ENCODE measurements at regions not wholly inside any gene's neighbourhood (a gene's known extent, or its start where the extent isn't known, plus 50 kb on each side); places are given as distances from the start of the nearest gene placed in this dataset.

DNA sequence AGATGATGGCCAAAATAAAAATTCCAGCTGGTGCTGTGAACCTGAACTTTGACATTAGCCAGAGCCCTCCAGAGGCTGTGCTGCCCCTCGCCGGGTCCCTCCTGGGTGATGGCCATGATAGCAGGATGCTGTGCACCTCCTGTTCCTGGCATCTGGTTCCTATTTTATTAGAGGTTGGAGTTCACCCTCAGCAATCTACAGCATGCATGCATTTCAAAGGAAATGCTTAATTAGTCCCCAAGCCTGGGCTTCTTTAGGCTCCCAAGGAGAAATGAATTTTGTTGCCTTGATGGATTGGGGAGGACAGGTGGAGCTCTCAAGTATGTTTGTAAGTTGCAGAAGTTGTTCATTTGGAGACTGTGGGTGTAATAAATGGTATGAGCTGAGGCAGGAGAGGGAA lies 166.9 kb downstream of the GLI2 start:
- no peak for DNase-seq

DNA sequence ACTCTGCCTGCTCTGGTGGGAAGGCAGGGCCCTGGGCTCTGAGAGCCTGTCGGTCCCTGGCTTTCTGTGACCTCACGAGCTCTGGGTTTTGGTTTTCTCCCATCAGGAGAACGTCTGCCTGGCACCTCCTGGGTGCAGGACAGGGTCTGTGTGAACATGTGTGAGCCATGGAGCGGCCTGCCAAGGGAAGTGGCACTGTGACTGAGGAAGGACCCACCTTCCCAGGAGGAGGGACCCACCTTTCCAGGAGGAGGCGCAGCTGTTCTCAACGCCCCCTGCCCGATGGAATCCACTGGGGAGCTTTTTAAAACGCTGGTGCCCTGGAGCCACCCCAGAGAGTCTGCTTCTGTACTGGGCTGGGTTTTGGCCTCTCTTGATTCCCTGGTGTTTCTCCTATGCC lies 168.7 kb downstream of the GLI2 start:
- no peak for DNase-seq

DNA sequence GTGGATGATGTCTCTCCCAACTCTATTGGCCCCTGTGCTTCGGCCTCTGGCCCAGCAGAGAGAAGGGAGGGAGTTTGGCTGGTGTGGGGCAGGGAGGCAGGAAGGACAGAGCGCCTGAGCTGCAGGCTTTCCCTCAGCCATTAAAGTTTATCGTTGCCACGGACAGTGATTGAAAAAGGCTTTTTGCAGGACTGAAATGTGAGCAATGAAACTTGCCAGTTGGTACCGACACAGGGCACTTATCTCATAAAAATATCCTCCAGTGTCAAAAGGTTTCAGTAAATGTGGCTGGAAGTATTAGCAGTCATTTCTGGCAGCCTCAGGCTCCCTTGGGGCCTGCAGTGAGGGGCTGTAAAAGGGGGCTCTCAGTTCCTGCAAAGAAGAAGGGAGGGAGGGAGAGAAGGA lies 169.2 kb downstream of the GLI2 start:
- DNase-seq = no peak

DNA sequence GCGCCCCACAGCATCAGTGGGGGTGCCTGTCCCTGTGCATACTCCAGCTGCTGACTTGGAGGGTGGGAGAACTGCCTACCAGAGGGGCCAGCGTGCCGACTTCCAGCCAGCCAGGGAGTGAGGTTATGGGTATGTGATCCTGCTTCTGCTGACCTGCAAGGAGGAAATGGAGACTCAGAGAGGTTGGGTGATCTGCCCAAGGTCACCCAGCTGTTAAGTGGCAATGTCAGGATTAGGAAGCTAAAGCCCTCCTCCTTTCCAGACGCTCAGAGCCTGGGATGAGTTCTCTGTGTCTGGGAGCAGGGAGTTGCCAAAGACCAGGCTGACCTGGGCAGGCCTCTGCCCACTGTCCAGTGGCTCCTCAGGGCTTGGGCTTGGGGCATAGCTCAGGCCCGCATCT lies 169.6 kb downstream of the GLI2 start:
- no peak for DNase-seq

DNA sequence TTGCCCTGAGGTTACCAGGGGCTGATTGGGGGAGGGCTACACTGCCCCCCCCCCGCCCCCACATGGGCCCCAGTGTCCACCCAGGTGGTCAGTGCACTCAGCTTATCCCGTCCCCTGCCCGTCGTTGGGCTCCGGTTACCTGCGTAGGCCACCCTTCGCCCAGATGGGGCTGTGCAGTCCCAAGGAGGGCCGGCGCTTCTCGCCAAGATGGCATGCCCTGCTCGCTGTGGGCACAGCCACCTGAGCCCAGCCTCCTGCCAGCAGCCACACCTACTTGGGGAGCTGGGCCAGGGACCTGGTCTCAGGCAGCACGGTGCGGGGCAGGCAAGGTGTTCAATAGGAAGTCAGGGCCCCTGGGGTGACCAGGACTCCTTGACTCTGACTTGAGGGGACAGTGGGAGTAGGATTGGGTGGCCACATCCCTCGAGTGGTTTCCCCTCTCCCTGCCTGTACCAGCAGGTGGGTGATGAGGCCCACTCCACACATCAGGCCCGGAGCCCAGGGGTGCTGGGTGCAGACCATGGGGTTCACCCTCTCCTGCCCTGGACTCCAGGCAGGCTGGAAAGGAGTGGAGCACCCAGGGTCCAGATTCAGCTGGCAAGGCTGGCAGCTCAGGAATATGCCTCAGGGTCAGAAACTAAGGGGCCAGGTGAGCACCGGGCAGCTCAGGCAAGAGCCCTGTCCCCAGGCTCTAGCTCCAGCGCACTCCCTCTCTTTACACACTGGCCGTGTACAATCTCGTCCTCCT lies 170.3 kb downstream of the GLI2 start:
- DNase-seq = no peak

DNA sequence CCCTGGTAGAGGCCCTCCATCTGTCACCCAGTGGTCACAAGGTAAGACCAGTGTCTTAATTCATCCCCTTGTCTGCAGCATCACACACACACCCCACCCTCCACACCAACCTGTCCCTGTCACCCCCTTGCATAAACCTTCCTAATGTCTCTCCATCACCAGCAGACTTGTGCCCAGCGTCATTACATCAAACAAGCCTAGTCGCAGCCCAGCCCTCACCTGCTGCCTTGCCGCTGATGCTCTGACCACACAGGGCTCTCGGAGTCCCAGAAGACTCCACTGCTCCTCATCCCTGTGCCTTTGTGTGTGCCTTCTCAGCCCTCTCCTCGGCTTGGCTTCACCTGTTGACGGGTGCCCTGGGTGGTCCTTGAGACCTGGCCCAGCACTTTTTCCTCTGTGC lies 171.2 kb downstream of the GLI2 start:
- no peak for DNase-seq

DNA sequence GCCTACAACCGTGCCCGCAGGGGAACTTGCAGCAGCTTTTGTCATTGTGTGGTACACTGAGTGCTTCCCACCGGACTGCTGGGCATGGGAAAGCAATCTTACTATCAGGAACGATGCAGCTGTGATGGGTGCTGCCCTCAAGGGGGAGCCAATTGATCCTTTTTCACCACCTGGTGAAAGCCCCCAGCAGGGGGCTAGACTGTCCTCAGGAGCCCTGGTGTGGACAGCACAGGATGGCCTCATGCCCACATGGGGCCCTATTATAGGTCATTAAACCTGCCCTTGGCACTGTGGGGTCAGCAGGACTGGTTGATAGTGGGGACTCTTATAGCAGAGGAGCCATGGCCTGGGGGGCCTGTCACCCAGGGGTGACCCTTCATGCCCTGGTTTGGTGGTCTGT lies 172.2 kb downstream of the GLI2 start:
- DNase-seq = no peak

DNA sequence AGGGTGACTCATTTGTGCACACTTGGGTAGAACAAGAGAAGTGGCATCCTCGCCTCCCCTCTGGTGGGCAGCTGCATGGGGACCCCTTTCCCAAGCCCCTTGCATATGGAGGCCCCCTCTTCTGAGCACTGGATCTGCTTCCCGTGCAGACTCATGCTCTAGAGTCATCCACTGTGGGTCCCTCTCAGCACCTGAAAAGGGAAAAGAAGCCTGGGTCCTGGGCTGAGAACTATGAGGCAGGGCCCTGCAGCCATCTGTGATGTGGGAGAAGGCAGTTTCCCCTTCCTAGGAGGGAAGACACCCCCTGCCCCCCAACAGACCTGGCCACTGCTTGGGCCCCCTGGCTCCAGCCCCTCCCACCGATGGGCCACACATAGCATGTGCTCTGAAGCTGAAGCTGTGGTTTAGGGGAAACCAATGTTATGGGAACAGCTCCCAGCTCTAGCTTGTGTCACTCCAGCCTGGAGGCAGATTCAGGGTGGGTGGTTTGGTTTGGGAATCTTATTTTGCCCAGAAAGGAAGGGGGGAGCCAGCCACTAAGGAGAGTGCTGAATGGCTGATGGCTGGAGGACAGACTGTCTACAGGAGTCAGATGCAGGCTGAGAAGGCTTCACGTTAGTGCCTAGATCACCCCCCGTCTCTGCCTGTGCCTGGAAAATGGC lies 172.8 kb downstream of the GLI2 start:
- DNase-seq = no peak

DNA sequence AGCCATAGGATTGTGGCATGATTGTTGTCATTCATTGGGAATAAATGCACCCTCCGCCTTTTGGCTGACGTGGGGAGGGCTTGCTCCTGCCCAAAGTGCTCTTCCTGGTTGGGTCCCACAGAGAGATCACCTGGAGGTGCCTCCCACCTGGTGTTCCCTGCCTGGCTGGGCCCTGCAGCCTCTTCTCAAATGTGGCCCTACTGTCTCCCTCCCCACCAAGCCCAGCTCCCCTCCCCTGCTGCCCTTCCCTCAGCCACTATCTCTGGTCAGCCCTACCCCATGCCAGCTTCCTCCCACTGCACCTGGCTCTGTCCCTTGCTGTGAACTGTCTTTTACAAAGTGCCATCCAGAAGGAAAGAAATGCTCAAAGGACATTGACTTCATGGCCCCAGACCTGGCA lies 173.4 kb downstream of the GLI2 start:
- no peak for DNase-seq

DNA sequence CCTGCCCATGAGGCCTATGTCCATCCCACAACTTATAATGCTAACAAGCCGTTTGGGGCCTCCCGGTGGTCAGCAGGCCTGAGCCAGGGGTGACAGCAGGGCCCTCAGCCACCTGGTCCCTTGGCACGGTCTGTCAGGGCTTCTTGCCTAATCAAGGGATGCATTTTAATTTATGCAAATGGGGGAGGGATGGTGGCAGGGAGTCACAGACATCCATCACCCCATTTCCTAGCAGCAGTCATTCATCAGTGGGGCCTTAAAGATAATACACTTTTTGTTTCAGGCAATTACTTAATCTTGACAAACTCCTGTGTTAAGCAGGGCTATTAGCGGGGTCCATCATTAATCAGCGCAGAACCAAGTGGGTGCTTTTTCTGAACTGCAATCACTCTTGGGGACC lies 174.5 kb downstream of the GLI2 start:
- DNase-seq = no peak

DNA sequence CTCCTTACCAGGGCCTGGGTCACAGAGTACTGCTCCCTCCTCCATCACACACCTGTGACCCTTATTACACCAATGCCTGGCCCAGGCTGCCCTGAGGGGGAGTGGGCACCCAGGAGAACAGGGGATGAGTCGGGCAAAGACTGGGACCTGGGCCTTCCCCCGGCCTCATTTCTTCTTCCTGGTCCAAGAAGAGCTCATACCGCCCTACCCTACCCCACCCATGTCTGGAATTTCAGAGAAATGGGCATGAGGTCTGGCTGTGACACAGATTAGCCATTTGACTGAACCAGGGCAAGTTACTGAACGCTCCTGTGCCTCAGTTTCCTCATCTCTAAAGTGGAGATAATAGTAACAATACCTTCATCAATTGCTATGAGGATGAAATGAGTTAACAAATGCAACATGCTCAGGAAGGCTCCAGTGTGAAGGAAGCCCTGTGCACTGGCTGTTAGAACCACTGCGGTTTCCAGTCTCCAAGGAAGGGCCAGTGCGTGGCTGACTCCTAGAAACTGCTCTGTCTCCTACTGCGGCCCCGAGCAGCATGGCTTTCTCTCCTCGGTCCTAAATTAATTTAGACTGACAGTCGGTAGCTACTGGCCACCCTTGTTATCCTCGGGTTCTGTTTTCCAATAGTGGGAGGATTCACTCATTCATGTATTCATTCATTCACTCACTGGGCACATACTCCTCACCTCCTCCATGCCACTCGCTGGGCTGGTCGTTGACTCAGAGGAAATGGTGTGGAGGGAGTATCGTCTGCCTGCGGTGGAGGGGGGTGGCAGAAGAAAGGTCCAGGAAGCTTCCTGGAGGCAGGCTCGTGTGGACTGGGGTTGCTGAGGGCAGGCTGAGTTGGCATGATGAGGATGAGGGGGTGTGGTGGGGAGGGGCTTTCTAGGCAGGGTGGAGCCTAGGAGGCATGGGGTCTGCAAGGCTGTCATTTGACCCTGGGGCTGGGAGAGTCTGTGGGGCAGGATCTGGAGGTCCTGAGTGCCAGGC lies 175.6 kb downstream of the GLI2 start:
- no peak for DNase-seq

DNA sequence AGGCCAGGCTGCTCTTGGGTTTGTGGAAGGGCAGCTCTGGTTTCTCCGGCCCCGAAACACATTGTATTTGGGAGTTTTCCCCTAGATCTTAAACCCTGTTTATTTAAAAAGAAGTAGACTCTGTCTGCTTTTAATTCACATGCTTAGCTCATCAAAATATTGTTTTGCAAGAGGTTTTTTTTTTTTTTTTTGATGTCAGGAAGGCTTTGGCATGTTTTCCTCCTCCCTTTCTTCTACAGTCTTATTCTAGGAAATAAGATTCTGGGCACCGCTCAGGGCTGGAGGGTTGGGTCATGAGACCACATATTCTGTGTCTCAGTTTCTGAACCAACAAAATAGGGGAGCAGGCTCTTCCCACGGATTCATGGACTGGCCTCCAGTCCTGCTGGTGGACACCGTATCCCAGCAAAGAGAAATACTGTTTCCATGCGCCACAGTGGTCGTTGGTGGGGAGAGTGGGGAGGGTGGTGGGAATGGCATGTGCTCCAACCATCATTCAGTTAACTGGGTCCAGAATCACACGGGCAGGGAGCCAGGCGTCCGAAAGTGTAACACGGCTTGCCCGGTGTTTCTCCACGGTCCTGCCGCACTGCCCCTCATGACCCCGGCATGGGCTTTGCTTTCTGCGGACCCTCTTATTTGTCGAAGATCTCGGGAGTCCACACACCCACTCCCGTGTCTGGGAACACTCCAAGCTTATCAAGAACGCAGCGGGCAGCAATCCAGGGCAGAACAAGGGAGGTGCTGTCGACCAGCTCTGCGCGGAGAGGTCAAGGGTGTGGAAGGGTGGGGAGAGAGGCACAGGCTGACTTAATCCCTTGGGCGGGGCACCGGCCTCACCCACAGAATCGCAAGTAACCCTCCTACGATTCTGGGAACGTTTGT lies 176.7 kb downstream of the GLI2 start:
- DNase-seq = no peak

DNA sequence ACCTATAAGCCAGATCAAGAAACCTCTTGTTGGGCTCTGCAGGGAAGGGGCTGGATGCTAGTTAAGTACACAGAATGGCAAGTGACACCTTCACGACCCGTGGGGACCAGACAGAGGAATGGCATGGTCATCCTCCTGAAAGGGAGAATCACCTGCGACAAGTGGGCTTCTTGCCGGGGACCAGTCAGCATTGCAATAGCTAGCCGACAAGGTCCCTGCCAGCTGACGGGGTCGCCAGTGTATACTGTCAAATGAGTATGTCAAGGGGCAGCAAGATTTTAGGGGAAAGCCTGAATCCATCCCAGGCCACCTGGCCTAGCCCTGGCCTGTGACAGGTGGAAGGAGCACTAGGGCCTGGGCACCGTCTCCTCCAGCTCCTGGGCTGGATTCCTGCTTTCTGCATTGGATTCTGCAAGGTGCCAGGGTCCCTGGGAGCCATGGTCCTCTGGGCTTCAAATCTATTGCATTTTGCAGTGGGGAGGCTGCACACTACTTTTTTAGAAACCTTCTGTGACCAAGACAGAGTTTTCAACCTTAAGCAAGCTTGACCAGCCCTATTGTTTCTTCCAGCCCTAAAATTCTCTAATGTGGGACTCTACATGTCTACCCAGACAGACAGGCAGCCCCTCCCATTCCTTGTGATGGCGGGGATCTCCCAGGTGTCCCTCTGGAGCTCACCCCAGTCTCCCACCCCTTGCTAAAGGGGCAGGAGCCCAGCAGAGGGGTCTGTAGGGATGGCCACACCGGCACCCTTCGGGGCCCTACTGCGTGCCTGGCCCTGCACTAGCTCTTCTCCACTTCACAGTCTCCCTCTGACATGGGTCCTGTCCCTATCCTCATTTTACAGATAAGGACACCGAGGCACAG lies 178.5 kb downstream of the GLI2 start:
- DNase-seq = no peak

DNA sequence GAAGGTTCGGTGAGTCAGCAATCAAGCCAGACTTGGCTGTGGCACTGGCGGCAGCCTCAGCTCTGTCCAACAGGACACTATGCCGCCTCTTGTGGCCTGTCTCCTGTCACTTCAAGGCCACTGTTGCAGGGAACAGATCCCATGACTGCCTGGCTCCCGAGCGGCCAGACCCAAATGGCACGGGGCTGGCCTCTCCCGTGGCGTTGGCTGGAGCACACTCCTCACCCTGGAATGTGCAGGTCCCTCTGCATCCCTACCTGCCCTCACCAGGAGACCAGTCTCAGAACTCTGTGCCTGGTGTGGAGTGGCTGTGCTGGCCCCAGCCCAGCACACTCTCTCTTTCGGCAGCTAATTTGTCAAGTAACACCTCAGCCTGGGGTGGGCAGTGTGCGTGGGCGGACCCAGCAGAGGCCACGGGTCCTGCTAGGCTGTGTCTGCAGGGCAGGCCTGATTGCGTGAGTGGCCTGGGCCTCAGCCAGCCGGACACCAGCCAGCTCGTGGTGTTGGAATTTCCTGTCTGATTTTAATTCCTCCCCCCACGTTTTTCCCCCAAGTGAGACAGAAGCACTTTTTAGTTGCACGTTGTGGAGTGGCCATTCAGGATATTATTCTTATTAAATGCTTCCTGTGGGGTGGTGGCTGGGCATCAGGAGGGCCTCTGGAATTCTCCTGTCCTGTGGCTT lies 179.3 kb downstream of the GLI2 start:
- no peak for DNase-seq

DNA sequence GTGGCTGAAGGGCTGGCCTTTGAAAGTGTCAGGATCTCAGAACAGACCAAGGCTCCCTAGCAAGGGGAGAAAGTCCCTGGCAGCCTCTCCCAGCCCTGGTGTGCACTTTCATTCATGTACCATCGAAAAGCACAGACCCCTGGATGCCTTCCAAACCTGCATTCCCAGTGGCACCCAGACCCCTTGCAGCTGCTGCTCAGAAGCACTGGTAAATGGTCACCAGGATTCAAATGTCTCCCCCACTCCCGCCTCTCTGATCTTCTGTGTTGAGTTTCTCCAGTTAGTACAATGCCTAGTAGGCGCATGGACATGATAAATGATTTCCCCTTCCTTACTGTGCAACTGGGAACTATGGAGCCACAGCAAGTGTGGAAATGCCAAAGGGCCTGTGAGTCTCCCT lies 180.0 kb downstream of the GLI2 start:
- no peak for DNase-seq

DNA sequence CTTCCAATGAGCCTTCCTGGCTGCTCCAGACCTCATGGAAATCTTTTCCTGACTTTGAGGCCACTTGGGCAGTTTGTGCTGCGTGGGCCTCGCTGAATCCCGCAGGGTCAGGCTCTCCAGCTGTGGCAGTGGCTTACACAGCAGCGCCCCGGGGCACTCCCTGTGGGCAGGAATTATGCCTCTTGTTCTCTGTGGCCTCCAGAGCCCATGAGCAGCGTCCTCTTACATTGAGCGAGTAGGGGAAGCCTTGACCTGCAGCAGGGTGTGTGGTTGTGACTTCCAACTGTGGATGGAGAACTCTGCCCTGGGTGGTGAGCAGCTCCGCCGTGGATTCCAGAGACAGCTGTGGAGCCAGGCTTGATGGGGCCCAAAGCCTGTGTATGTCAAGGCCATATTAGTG lies 180.8 kb downstream of the GLI2 start:
- DNase-seq = no peak

DNA sequence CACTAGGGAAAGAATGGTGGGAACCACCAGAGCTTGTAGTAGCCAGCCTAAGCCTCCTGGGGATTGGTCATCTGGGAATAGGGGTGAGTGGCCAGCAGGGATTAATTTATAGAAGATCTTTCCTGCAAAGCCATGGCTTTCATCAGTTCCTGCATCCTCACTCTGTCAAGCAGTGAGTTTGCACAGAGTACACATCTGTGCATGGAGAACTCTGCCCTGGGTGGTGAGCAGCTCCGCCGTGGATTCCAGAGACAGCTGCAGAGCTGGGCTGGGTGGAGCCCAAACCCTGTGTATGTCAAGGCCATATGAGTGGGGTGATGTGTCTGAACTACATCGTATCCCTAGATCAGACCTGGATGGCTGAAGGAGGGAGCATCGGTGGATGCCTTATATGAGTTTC lies 182.2 kb downstream of the GLI2 start:
- DNase-seq = no peak

DNA sequence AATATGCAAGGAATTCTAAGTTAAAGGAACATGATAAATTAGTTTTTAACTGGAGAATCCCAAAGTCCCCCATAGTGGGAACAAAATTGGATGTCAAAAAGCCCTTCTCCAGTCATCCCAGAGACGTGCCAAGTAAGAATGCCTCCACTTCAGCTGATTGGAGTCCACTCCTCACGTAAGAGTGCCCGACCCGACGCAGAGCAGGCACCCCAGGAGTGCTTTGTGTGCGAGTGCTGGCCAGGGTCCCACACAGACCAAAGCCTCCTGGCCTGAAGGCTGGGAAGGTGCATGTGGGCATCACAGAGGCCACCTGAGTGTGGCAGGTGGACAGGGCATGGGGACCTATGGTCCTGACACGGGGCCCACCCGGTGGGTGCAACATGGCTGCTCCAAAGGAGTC lies 183.5 kb downstream of the GLI2 start:
- no peak for DNase-seq

DNA sequence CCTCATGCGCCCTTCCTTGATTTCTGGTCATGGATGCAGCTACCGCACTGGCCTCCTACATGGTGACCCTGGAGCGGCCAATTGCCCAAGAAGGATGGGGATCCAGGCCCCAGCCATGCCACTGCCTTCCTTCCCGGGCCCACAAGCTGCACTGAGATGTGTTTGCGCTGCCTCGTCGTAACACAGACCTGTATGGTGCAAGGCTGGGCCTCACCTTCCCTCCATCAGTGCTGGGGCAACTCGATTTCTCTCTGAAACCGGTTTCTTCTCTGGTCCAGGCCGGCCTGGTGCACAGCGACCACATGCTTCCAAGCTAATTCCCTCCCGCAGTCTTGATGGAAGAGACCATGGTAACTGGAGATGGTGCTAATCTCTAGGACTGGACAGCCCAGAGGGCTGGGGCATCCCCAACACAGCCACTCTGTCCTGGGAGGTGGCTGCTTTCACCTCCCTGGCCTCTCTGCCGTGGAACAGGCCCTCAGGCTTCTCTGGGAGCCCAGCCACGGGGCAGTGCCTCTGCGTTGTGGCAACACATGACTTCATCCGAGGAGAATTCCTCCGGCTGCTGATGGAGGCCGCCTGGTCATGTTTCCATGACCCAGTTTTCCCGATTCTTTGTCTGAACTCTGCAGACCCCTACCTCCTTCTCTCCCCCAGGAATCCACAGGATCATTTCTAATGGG lies 184.2 kb downstream of the GLI2 start:
- DNase-seq = no peak

DNA sequence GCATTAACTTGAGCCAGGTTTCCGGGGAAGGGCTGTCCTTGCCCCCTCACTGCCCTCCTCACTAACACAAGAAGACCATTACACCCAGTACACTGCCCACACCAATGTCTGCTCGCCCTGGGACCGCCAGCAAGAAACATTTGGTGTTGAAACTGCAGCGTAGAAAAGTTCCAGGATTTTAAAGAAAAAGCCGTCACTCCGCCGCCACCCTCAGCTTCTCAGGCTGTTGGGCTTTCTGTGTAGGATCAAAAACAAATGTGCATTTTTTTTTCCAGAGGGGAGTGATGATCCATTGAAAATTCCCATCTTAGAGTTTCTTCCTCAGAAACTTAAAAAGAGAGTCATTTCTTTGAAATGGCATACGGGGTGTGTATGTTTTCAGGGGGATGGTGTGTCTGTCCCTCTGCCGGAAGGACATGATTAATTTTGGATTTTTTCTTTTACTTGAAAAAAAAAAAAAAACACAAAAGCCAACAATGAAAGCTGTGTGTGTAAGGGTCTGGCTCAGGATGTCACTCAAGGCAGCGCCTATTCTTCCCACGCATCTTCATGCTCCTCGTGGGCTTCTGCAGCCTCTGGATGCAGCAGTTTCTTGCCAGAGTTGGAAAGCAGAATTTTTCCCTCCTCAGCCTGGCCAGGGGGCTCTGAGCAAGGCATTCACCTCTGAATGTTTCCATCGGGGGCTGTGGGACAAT lies 184.9 kb downstream of the GLI2 start:
- DNase-seq = no peak

Measured in NCI-H1105 (cell line).